Panc1 (cell line): ENCODE measurements at regions not wholly inside any gene's neighbourhood (a gene's known extent, or its start where the extent isn't known, plus 50 kb on each side); places are given as distances from the start of the nearest gene placed in this dataset.

Experiments
- ATAC-seq: fragments of 200-7000 bp; cut with Tn5 transposase; 2 replicates; pipeline ENCODE4 v1.9.1; 2020; ENCODE audit warnings: mild to moderate bottlenecking, moderate library complexity
- BruUV-seq: library from RNA; stranded (reverse); fragments of 400-500 nt; replicated peaks from 2 replicates; lab custom pipeline; 2021; lab: Mats Ljungman, UMichigan
- CTCF ChIA-PET: fragments of 300-600 bp; sonication (Branson Sonifier 250); formaldehyde crosslinking; loops from one replicate; lab custom pipeline; 2022; ENCODE audit warnings: antibody characterized with exemption; lab: Charles Lee
- POLR2A ChIA-PET: fragments of 300-600 bp; sonication (Branson Sonifier 250); formaldehyde crosslinking; loops from one replicate; lab custom pipeline; 2022; ENCODE audit warnings: antibody characterized with exemption; lab: Charles Lee
- DNase-seq: peaks from one replicate; pipeline ENCODE4 v3.0.0-alpha.2; 2010; ENCODE audit warnings: low read depth, low spot score
- H3K27ac ChIP-seq: 2 replicates; pipeline ENCODE4 v1.5.1; 2011; ENCODE audit warnings: mild to moderate bottlenecking, low read length, inconsistent platforms
- H3K27me3 ChIP-seq: fragments of 200-500 bp; sonication (Bioruptor generic); 2 replicates; pipeline ENCODE4 v1.6.0; 2014; ENCODE audit warnings: low read length, inconsistent platforms; ENCODE audit not compliant: control insufficient read depth, insufficient read depth
- H3K36me3 ChIP-seq: fragments of 200-500 bp; sonication (Bioruptor generic); 2 replicates; pipeline ENCODE4 v1.5.1; 2014; ENCODE audit warnings: inconsistent platforms, mild to moderate bottlenecking, low read length, moderate library complexity; ENCODE audit not compliant: control insufficient read depth, insufficient read depth
- H3K4me1 ChIP-seq: 2 replicates; pipeline ENCODE4 v1.5.1; 2011; ENCODE audit warnings: inconsistent platforms, mild to moderate bottlenecking, low read length, moderate library complexity; ENCODE audit not compliant: control insufficient read depth, insufficient read depth
- H3K4me3 ChIP-seq, 2 experiments: 2 replicates each; pipeline ENCODE4 v1.5.1; 2011 to 2012; ENCODE audit warnings: low read depth in 2 of 2, low read length in 2 of 2, mild to moderate bottlenecking in 2 of 2, inconsistent platforms in 1 of 2, moderate library complexity in 1 of 2
- H3K9me3 ChIP-seq: fragments of 200-500 bp; sonication (Bioruptor generic); 2 replicates; pipeline ENCODE4 v1.5.1; 2014; ENCODE audit warnings: low read depth, mild to moderate bottlenecking, inconsistent platforms, low read length, moderate library complexity; ENCODE audit not compliant: control insufficient read depth, insufficient read depth
- CTCF ChIP-seq: fragments of 450-650 bp; IDR thresholded peaks from 2 replicates; pipeline ENCODE4 v1.5.1; 2017; ENCODE audit warnings: mild to moderate bottlenecking
- POLR2AphosphoS5 ChIP-seq: IDR thresholded peaks from 2 replicates; pipeline ENCODE4 v1.6.1; 2012; ENCODE audit warnings: mild to moderate bottlenecking, low read depth, low read length, moderate library complexity
- REST ChIP-seq, 2 experiments: IDR thresholded peaks; 2 replicates each; pipeline ENCODE4 v1.6.1; 2011 to 2012; ENCODE audit warnings: low read depth in 2 of 2, control low read depth in 1 of 2, low read length in 1 of 2, mild to moderate bottlenecking in 1 of 2, moderate library complexity in 1 of 2; ENCODE audit not compliant: insufficient read depth in 1 of 2
- SIN3A ChIP-seq: IDR thresholded peaks from 2 replicates; pipeline ENCODE4 v1.6.1; 2012; ENCODE audit warnings: low read depth, mild to moderate bottlenecking, low read length, moderate library complexity, borderline replicate concordance; ENCODE audit not compliant: insufficient read depth
- TCF7L2 ChIP-seq: IDR thresholded peaks from 2 replicates; pipeline ENCODE4 v1.6.1; 2011; ENCODE audit warnings: mild to moderate bottlenecking, low read depth, low read length, inconsistent platforms
- in situ Hi-C: cut with HindIII; loops from 2 replicates; pipeline ENCODE4 v1.10.0; 2016; ENCODE audit warnings: low sequenced_read_pairs, low pct_unique_long_range_greater_than_20kb
- intact Hi-C: fragments of 100-400 bp; cut with micrococcal nuclease; formaldehyde crosslinking; loops from one replicate; pipeline ENCODE4 v1.10.0; 2022; ENCODE audit not compliant: unreplicated experiment

GRCh38 chr1:217929213-217929885, 298.2 kb downstream of the SPATA17 start:
- no TSS peak for BruUV-seq
- Histone ChIP-seq H3K4me1 (no peaks in the 10 kb centered on the region), H3K4me3 (no peak overlapping the region), H3K27ac (no peak overlapping the region), H3K36me3 (no peaks in the 10 kb centered on the region), H3K9me3 (no peaks in the 10 kb centered on the region), H3K27me3 (no peaks in the 10 kb centered on the region)
- in situ Hi-C loops, result no loop called here
- DNase-seq (no peak), ATAC-seq (no peak)
- intact Hi-C loops, result loop anchor here (10.0 kb wide), 1 partner anchor 245 kb away; no protein-coding TSS in a partner anchor
- TF ChIP-seq REST (IDR thresholded peaks at IDR 0.05; ENCODE audit: insufficient read depth in 1 of 2, low read depth in 2 of 2, low read length in 1 of 2) (no peak), SIN3A (no peak), CTCF (no peak), TCF7L2 (no peak), POLR2AphosphoS5 (no peak)
- POLR2A ChIA-PET, result interaction anchor here (0.6 kb wide), 1 partner anchor 167 kb away, joined by 13 read pairs; no protein-coding TSS in a partner anchor
- CTCF ChIA-PET, result no interaction called here

- in situ Hi-C loops, result no loop called here
- Histone ChIP-seq H3K4me3 (no peak overlapping the region), H3K27ac (no peak overlapping the region), H3K27me3 (peaks cover 4% of the 10 kb centered on the region; the same call in 1 of the 2 replicates), H3K4me1 (no peaks in the 10 kb centered on the region), H3K9me3 (no peaks in the 10 kb centered on the region), H3K36me3 (no peaks in the 10 kb centered on the region)
- no TSS peak for BruUV-seq
- intact Hi-C loops, result no loop called here
- TF ChIP-seq POLR2AphosphoS5 (no peak), SIN3A (no peak), TCF7L2 (no peak), CTCF (no peak), REST (IDR thresholded peaks at IDR 0.05; ENCODE audit: insufficient read depth in 1 of 2, low read depth in 2 of 2, low read length in 1 of 2) (no peak)
- no peak for ATAC-seq
- no peak for DNase-seq
- ChIA-PET CTCF (no interaction called here), POLR2A (no interaction called here)
Measured at GRCh38 chr1:217943361-217943760, 312.2 kb downstream of the SPATA17 start.
